ENCODE measurements at regions not wholly inside any gene's neighbourhood (a gene's known extent, or its start where the extent isn't known, plus 50 kb on each side); places are given as distances from the start of the nearest gene placed in this dataset.

GRCh38 chr7:116423499-116423898 is 76.0 kb upstream of the CAV2 start:
- WGBS, 2 donors (ENCODE audit: low coverage in 1 of 2): 67 to 76% methylated on average over 3 of the region's 3 CpGs

GRCh38 chr7:116425647-116426209 is 73.8 kb upstream of the CAV2 start:
- peaks cover 0 to 13% (median 0%) of the 10 kb centered on the region in 3 donors for H3K4me1 ChIP-seq
- H3K9me3 ChIP-seq: no peaks in the 10 kb centered on the region
- H3K27ac ChIP-seq: peak overlapping the region in 2 of 4 donors; percentile 12 to 14
- no peak for ATAC-seq
- WGBS, 2 donors (ENCODE audit: low coverage in 1 of 2): 38 to 54% methylated on average over 3 of the region's 3 CpGs
- no peak overlapping the region for H3K4me3 ChIP-seq
- no peaks in the 10 kb centered on the region for H3K36me3 ChIP-seq
- no peaks in the 10 kb centered on the region for H3K27me3 ChIP-seq
- TF ChIP-seq POLR2A (IDR thresholded peaks at IDR 0.05) (no peak), POLR2AphosphoS5 (IDR thresholded peaks at IDR 0.05) (no peak), CTCF (IDR thresholded peaks at IDR 0.05) (no peak), EP300 (IDR thresholded peaks at IDR 0.05) (no peak)

More at GRCh38 chr7:116423499-116423898, 76.0 kb upstream of the CAV2 start:
- H3K36me3 ChIP-seq: no peaks in the 10 kb centered on the region
- H3K4me1 ChIP-seq: peaks cover 0 to 13% (median 0%) of the 10 kb centered on the region in 3 donors
- H3K4me3 ChIP-seq: no peak overlapping the region
- no peaks in the 10 kb centered on the region for H3K9me3 ChIP-seq
- no peak overlapping the region for H3K27ac ChIP-seq
- ATAC-seq: no peak
- H3K27me3 ChIP-seq: no peaks in the 10 kb centered on the region
- TF ChIP-seq EP300 (IDR thresholded peaks at IDR 0.05) (no peak), POLR2AphosphoS5 (IDR thresholded peaks at IDR 0.05) (no peak), POLR2A (IDR thresholded peaks at IDR 0.05) (no peak), CTCF (IDR thresholded peaks at IDR 0.05) (no peak)

GRCh38 chr7:116426428-116427156 is 72.9 kb upstream of the CAV2 start:
- Histone ChIP-seq H3K36me3 (no peaks in the 10 kb centered on the region), H3K4me3 (no peak overlapping the region), H3K9me3 (no peaks in the 10 kb centered on the region), H3K27ac (peak overlapping the region in 3 of 4 donors; percentile 37 to 47 (median 47)), H3K4me1 (peaks cover 0 to 13% (median 0%) of the 10 kb centered on the region in 3 donors), H3K27me3 (no peaks in the 10 kb centered on the region)
- ATAC-seq: no peak
- TF ChIP-seq CTCF (IDR thresholded peaks at IDR 0.05) (no peak), POLR2AphosphoS5 (IDR thresholded peaks at IDR 0.05) (peak; percentile 55)
- 43 to 63% methylated on average over 4 of the region's 4 CpGs for WGBS, 2 donors (ENCODE audit: low coverage in 1 of 2)

- no peak for TF ChIP-seq POLR2A (IDR thresholded peaks at IDR 0.05)
- no peak for TF ChIP-seq CTCF (IDR thresholded peaks at IDR 0.05)
- no peak for TF ChIP-seq POLR2AphosphoS5 (IDR thresholded peaks at IDR 0.05)
- no peak for TF ChIP-seq EP300 (IDR thresholded peaks at IDR 0.05)
- Histone ChIP-seq H3K36me3 (no peaks in the 10 kb centered on the region), H3K4me3 (no peak overlapping the region), H3K4me1 (peaks cover 0 to 13% (median 0%) of the 10 kb centered on the region in 3 donors), H3K9me3 (no peaks in the 10 kb centered on the region), H3K27ac (no peak overlapping the region), H3K27me3 (no peaks in the 10 kb centered on the region)
- WGBS, 2 donors (ENCODE audit: low coverage in 1 of 2): 88 to 89% methylated on average over 1 of the region's 1 CpG
- no peak for ATAC-seq
Observed at GRCh38 chr7:116429986-116430619, 69.4 kb upstream of the CAV2 start.
